ENCODE measurements at regions not wholly inside any gene's neighbourhood (a gene's known extent, or its start where the extent isn't known, plus 50 kb on each side); places are given as distances from the start of the nearest gene placed in this dataset.

GRCh38 chr3:27971600-27971999 lies 249.5 kb upstream of the EOMES start:
- TF ChIP-seq CTCF (IDR thresholded peaks at IDR 0.05 in 4 of 5, conservative IDR thresholded peaks at IDR 0.05 in 1 of 5) (no peak), POLR2A (IDR thresholded peaks at IDR 0.05) (no peak)

Measured in gastrocnemius medialis (tissue), 4 donors.